ENCODE measurements at regions not wholly inside any gene's neighbourhood (a gene's known extent, or its start where the extent isn't known, plus 50 kb on each side); places are given as distances from the start of the nearest gene placed in this dataset.
A peak's percentile ranks its signal among the peaks of the same experiment; 100 is the strongest.

GRCh38 chr1:218982482-218982881, 191.2 kb upstream of the LYPLAL1 start:
- Histone ChIP-seq H3K23ac (ENCODE audit: low read depth, low read length, poor library complexity) (no peak overlapping the region), H2BK12ac (ENCODE audit: low read length) (no peak overlapping the region), H3K18ac (ENCODE audit: low read length) (no peak overlapping the region), H2AK5ac (ENCODE audit: low read depth, low read length) (no peak overlapping the region), H2AFZ (ENCODE audit: low read length) (no peak overlapping the region), H3K36me3 (replicated peaks in 1 of 2; ENCODE audit: control insufficient read depth in 2 of 2, insufficient read depth in 2 of 2, low read length in 2 of 2) (no peaks in the 10 kb centered on the region), H4K91ac (ENCODE audit: low read depth, low read length, poor library complexity) (no peak overlapping the region), H2BK5ac (ENCODE audit: low read length) (no peak overlapping the region), H3K4ac (ENCODE audit: low read length) (no peak overlapping the region), H2BK120ac (ENCODE audit: low read depth, low read length) (no peak overlapping the region), H4K8ac (ENCODE audit: low read depth, low read length) (no peak overlapping the region), H3K4me3 (ENCODE audit: low read length in 2 of 2) (peak overlapping the region in 1 of 2 donors; percentile 46), H3K4me1 (ENCODE audit: control insufficient read depth in 2 of 2, insufficient read depth in 1 of 2, low read depth in 1 of 2, low read length in 2 of 2) (no peaks in the 10 kb centered on the region), H3K9ac (ENCODE audit: low read depth, low read length, poor library complexity) (no peak overlapping the region), H3K79me1 (ENCODE audit: low read depth, low read length) (no peaks in the 10 kb centered on the region), H3K9me3 (replicated peaks in 1 of 2; ENCODE audit: control insufficient read depth in 2 of 2, insufficient read depth in 1 of 2, low read depth in 1 of 2, low read length in 2 of 2) (no peaks in the 10 kb centered on the region), H2BK15ac (ENCODE audit: low read length) (no peak overlapping the region), H3K27me3 (ENCODE audit: control insufficient read depth in 3 of 3, insufficient read depth in 3 of 3, low read depth in 1 of 3, low read length in 3 of 3) (no peaks in the 10 kb centered on the region), H3K4me2 (ENCODE audit: insufficient read depth, low read length, poor library complexity, severe bottlenecking) (no peak overlapping the region), H3K14ac (ENCODE audit: low read length) (no peak overlapping the region), H3K27ac (replicated peaks; ENCODE audit: low read length) (no peak overlapping the region)
- WGBS, 2 donors (ENCODE audit: extremely low coverage in 2 of 2, insufficient read length in 2 of 2, insufficient replicate concordance in 1 of 2): no CpG with 5 or more reads among the region's 6 CpGs
- DNase-seq (ENCODE audit: low spot score): no peak

GRCh38 chr1:218983433-218983832, 190.2 kb upstream of the LYPLAL1 start:
- no peaks in the 10 kb centered on the region for H3K36me3 ChIP-seq (replicated peaks in 1 of 2; ENCODE audit: control insufficient read depth in 2 of 2, insufficient read depth in 2 of 2, low read length in 2 of 2)
- no peak overlapping the region for H2BK12ac ChIP-seq (ENCODE audit: low read length)
- H3K9me3 ChIP-seq (replicated peaks in 1 of 2; ENCODE audit: control insufficient read depth in 2 of 2, insufficient read depth in 1 of 2, low read depth in 1 of 2, low read length in 2 of 2): peaks cover 0 to 3% of the 10 kb centered on the region in 2 donors
- peak overlapping the region; percentile 38 for H2AFZ ChIP-seq (ENCODE audit: low read length)
- peak overlapping the region; percentile 10 for H2BK120ac ChIP-seq (ENCODE audit: low read depth, low read length)
- DNase-seq (ENCODE audit: low spot score): no peak
- no peaks in the 10 kb centered on the region for H3K79me1 ChIP-seq (ENCODE audit: low read depth, low read length)
- no peak overlapping the region for H3K27ac ChIP-seq (replicated peaks; ENCODE audit: low read length)
- H3K4me2 ChIP-seq (ENCODE audit: insufficient read depth, low read length, poor library complexity, severe bottlenecking): no peak overlapping the region
- no peaks in the 10 kb centered on the region for H3K27me3 ChIP-seq (ENCODE audit: control insufficient read depth in 3 of 3, insufficient read depth in 3 of 3, low read depth in 1 of 3, low read length in 3 of 3)
- H3K23ac ChIP-seq (ENCODE audit: low read depth, low read length, poor library complexity): peak overlapping the region; percentile 17
- H3K4me3 ChIP-seq (ENCODE audit: low read length in 2 of 2): no peak overlapping the region
- H2BK15ac ChIP-seq (ENCODE audit: low read length): peak overlapping the region; percentile 94
- H3K9ac ChIP-seq (ENCODE audit: low read depth, low read length, poor library complexity): no peak overlapping the region
- peak overlapping the region; percentile 38 for H3K4ac ChIP-seq (ENCODE audit: low read length)
- peak overlapping the region; percentile 53 for H2AK5ac ChIP-seq (ENCODE audit: low read depth, low read length)
- H4K8ac ChIP-seq (ENCODE audit: low read depth, low read length): no peak overlapping the region
- H3K4me1 ChIP-seq (ENCODE audit: control insufficient read depth in 2 of 2, insufficient read depth in 1 of 2, low read depth in 1 of 2, low read length in 2 of 2): no peaks in the 10 kb centered on the region
- peak overlapping the region; percentile 92 for H3K18ac ChIP-seq (ENCODE audit: low read length)
- H2BK5ac ChIP-seq (ENCODE audit: low read length): peak overlapping the region; percentile 35
- peak overlapping the region; percentile 64 for H4K91ac ChIP-seq (ENCODE audit: low read depth, low read length, poor library complexity)
- H3K14ac ChIP-seq (ENCODE audit: low read length): peak overlapping the region; percentile 99
- no CpG with 5 or more reads among the region's 9 CpGs for WGBS, 2 donors (ENCODE audit: extremely low coverage in 2 of 2, insufficient read length in 2 of 2, insufficient replicate concordance in 1 of 2)

- H2BK120ac ChIP-seq (ENCODE audit: low read depth, low read length): peak overlapping the region; percentile 10
- no peak overlapping the region for H2BK12ac ChIP-seq (ENCODE audit: low read length)
- H3K36me3 ChIP-seq (replicated peaks in 1 of 2; ENCODE audit: control insufficient read depth in 2 of 2, insufficient read depth in 2 of 2, low read length in 2 of 2): no peaks in the 10 kb centered on the region
- peak overlapping the region; percentile 35 for H2BK5ac ChIP-seq (ENCODE audit: low read length)
- DNase-seq (ENCODE audit: low spot score): no peak
- peak overlapping the region; percentile 38 for H2AFZ ChIP-seq (ENCODE audit: low read length)
- H3K9ac ChIP-seq (ENCODE audit: low read depth, low read length, poor library complexity): no peak overlapping the region
- no peak overlapping the region for H3K4ac ChIP-seq (ENCODE audit: low read length)
- no peaks in the 10 kb centered on the region for H3K79me1 ChIP-seq (ENCODE audit: low read depth, low read length)
- peak overlapping the region; percentile 53 for H2AK5ac ChIP-seq (ENCODE audit: low read depth, low read length)
- H3K23ac ChIP-seq (ENCODE audit: low read depth, low read length, poor library complexity): peak overlapping the region; percentile 17
- peaks cover 0 to 5% of the 10 kb centered on the region in 2 donors for H3K9me3 ChIP-seq (replicated peaks in 1 of 2; ENCODE audit: control insufficient read depth in 2 of 2, insufficient read depth in 1 of 2, low read depth in 1 of 2, low read length in 2 of 2)
- H3K4me2 ChIP-seq (ENCODE audit: insufficient read depth, low read length, poor library complexity, severe bottlenecking): no peak overlapping the region
- no CpG with 5 or more reads among the region's 4 CpGs for WGBS, 2 donors (ENCODE audit: extremely low coverage in 2 of 2, insufficient read length in 2 of 2, insufficient replicate concordance in 1 of 2)
- H4K91ac ChIP-seq (ENCODE audit: low read depth, low read length, poor library complexity): no peak overlapping the region
- no peaks in the 10 kb centered on the region for H3K4me1 ChIP-seq (ENCODE audit: control insufficient read depth in 2 of 2, insufficient read depth in 1 of 2, low read depth in 1 of 2, low read length in 2 of 2)
- H3K4me3 ChIP-seq (ENCODE audit: low read length in 2 of 2): no peak overlapping the region
- H3K18ac ChIP-seq (ENCODE audit: low read length): peak overlapping the region; percentile 92
- peak overlapping the region; percentile 94 for H2BK15ac ChIP-seq (ENCODE audit: low read length)
- H3K14ac ChIP-seq (ENCODE audit: low read length): no peak overlapping the region
- H4K8ac ChIP-seq (ENCODE audit: low read depth, low read length): no peak overlapping the region
- H3K27me3 ChIP-seq (ENCODE audit: control insufficient read depth in 3 of 3, insufficient read depth in 3 of 3, low read depth in 1 of 3, low read length in 3 of 3): no peaks in the 10 kb centered on the region
- H3K27ac ChIP-seq (replicated peaks; ENCODE audit: low read length): no peak overlapping the region
Observed at GRCh38 chr1:218983848-218984247, 189.8 kb upstream of the LYPLAL1 start.

- no peak overlapping the region for H3K23ac ChIP-seq (ENCODE audit: low read depth, low read length, poor library complexity)
- H3K14ac ChIP-seq (ENCODE audit: low read length): no peak overlapping the region
- H4K91ac ChIP-seq (ENCODE audit: low read depth, low read length, poor library complexity): no peak overlapping the region
- peaks cover 0 to 5% of the 10 kb centered on the region in 2 donors for H3K9me3 ChIP-seq (replicated peaks in 1 of 2; ENCODE audit: control insufficient read depth in 2 of 2, insufficient read depth in 1 of 2, low read depth in 1 of 2, low read length in 2 of 2)
- no peak overlapping the region for H3K4me3 ChIP-seq (ENCODE audit: low read length in 2 of 2)
- H3K36me3 ChIP-seq (replicated peaks in 1 of 2; ENCODE audit: control insufficient read depth in 2 of 2, insufficient read depth in 2 of 2, low read length in 2 of 2): no peaks in the 10 kb centered on the region
- H3K27ac ChIP-seq (replicated peaks; ENCODE audit: low read length): no peak overlapping the region
- H3K9ac ChIP-seq (ENCODE audit: low read depth, low read length, poor library complexity): peak overlapping the region; percentile 30
- H3K79me1 ChIP-seq (ENCODE audit: low read depth, low read length): no peaks in the 10 kb centered on the region
- no peak overlapping the region for H2AFZ ChIP-seq (ENCODE audit: low read length)
- WGBS, 2 donors (ENCODE audit: extremely low coverage in 2 of 2, insufficient read length in 2 of 2, insufficient replicate concordance in 1 of 2): no CpG with 5 or more reads among the region's 2 CpGs
- H2BK15ac ChIP-seq (ENCODE audit: low read length): no peak overlapping the region
- H2AK5ac ChIP-seq (ENCODE audit: low read depth, low read length): no peak overlapping the region
- DNase-seq (ENCODE audit: low spot score): no peak
- no peak overlapping the region for H2BK5ac ChIP-seq (ENCODE audit: low read length)
- no peak overlapping the region for H3K4me2 ChIP-seq (ENCODE audit: insufficient read depth, low read length, poor library complexity, severe bottlenecking)
- H2BK120ac ChIP-seq (ENCODE audit: low read depth, low read length): no peak overlapping the region
- no peak overlapping the region for H2BK12ac ChIP-seq (ENCODE audit: low read length)
- H3K4me1 ChIP-seq (ENCODE audit: control insufficient read depth in 2 of 2, insufficient read depth in 1 of 2, low read depth in 1 of 2, low read length in 2 of 2): no peaks in the 10 kb centered on the region
- peak overlapping the region; percentile 66 for H3K4ac ChIP-seq (ENCODE audit: low read length)
- H4K8ac ChIP-seq (ENCODE audit: low read depth, low read length): no peak overlapping the region
- H3K18ac ChIP-seq (ENCODE audit: low read length): no peak overlapping the region
- no peaks in the 10 kb centered on the region for H3K27me3 ChIP-seq (ENCODE audit: control insufficient read depth in 3 of 3, insufficient read depth in 3 of 3, low read depth in 1 of 3, low read length in 3 of 3)
Observed at GRCh38 chr1:218985424-218985984, 188.2 kb upstream of the LYPLAL1 start.
